ENCODE measurements at regions not wholly inside any gene's neighbourhood (a gene's known extent, or its start where the extent isn't known, plus 50 kb on each side); places are given as distances from the start of the nearest gene placed in this dataset.
"Not testable (repeated sequence)": the region's sequence is repeated elsewhere in the genome, so short reads cannot be mapped to it uniquely, and the experiment has no call there.

DNA sequence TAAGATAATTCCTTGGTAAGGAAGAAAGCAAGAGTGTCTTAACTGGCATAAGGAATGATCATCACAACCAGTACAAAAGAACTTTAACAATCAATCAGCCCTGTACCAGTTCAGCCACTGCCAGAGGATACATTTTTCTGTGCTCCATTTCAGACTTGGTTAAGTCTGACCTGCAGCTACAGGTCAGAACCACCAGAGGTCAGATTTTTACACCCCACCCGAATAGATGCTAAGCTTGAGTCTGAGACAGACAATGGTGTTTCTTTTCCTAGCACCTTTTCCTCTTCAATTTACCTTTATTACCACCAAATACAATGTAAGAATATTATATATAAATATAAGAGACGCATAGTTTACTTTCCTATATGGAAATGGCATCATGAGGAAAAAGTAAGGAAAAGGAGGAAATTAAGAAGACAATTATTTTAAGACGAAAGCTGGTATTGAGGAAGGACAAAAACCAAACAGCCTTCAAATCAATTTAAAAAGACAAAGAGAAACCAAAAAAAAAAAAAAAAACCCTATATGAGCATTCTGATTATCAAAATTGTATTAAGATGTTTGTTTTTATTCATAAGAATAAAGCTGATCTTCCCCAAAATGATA, 215.3 kb upstream of the TTC29 start:
- no peak for DNase-seq (ENCODE audit: low read depth in 2 of 2)

DNA sequence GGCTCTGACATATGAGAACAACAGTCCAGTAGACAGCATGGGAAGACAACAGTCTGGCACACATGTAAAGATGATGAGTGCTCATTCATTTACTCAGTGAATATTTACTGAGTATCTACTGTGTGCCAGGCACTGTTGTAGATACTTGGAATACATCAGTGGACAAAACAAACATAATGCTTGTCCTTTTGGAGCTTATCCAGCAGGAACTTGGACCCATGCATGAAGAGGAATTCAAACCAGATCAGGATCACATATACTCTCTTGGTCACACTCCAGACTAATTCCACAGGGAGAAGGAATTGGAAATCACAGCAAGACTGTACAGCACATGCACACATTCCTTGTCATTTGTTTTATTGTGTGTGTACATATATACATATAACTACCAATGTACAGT, 217.6 kb upstream of the TTC29 start:
- DNase-seq (ENCODE audit: low read depth in 2 of 2), result no peak

DNA sequence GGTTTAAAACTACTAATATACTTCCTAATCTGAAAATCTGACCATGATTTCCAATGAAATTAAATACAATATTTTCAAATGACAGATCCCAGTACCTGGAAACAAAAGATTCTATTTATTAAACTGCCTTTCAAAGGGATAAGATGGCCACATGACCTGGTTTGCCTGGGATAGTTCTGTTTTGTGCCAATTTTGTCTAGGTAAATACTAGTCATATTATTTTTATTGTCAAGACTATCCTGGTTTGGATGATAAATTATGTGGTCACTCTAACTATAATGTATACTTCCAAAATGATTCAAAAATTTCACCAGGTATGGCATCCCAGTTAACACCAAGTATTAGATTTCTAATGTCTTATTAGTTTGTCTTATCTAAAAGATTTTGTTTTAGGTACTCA, 222.5 kb upstream of the TTC29 start:
- DNase-seq (ENCODE audit: low read depth in 2 of 2), result not testable (repeated sequence)

DNA sequence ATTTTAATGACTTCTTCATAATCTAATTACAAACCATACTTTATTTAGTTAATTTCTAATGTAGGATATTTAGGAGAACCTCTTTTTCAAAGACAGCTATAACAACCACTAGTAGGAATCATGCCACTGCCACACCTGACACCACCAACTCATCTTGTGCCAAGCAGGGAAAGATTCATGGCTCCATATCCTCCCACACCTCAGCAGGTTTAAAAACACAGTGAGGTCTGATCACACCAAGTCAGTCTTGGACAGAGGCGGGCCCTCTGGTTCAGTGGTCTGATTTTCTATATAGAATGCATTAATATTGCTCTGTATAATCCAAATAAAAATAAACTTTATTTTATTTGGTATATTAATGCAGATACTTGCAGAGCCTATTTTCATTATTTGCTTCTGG, 227.7 kb upstream of the TTC29 start:
- DNase-seq (ENCODE audit: low read depth in 2 of 2), result no peak

DNA sequence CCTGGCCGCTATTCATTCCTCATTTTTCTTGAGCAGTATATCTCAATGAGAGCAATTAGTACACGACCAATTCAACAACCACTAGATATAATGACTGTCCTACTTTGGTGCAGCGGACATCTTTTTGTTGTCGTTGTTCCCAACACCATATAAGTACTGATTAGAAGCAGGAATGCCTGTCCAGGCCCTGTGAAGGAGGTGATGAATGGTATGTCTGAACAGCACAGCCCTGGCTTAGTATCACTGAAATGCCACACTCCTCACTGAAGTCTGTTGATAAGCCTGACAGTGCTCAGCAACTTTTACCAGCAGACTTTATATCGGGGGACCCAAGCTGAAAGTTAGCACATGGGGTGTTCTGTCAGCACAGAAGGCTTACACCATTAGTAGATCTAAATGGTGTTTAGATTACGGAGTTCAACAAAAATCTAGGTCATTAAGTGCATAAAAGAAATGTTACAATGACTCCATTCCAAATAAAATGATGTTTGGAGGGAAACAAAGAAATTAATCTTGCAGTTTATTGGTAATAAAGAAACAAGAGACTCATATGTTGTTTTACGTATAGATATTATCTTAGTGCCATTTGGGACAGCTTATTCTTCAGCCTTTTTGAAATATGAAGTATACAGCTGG, 228.3 kb upstream of the TTC29 start:
- no peak for DNase-seq (ENCODE audit: low read depth in 2 of 2)

DNA sequence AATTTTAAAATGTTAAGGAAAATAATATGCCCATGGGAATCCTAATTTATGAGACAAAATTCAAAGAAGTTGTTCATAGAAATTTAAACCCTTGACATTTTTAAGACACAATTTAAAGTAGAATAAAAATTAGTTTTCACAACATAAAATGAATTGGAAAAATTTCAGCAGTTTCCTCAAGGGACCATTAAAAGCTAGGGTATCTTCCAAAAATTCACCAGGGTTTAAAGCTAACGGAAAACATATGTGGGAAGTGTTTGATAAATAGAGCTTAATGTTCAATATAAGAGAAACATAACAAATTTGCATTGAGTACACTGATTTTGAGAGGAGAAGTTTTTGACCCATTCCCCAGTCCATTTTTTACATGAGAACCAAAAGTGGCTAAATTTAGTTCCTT, 228.9 kb upstream of the TTC29 start:
- no peak for DNase-seq (ENCODE audit: low read depth in 2 of 2)

DNA sequence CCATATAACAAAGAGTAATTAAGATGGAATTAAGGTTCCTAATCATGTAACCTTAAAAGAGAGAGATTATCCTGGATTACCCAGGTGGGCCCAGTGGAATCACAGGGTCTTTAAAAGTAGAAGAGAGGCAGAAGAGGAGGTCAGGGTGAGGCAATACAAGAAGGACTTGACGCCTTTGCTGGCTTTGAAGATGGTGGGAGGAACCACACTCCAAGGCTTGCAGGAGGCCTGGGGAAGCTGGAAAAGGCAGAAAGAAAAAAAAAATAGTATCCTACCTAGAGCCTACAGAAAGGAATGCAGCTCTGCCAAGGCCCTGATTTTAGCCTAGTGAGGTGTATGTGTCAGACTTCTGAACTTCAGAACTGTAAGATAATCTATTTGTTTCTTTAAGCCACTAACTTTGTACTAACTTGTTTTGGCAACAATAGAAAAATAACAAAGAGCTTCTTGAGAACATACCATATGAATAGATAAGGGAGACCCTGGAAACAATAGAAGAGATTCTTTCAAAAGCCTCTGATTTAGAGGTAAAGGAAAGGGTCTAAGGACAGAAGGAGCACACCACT, 229.9 kb upstream of the TTC29 start:
- no peak for DNase-seq (ENCODE audit: low read depth in 2 of 2)

DNA sequence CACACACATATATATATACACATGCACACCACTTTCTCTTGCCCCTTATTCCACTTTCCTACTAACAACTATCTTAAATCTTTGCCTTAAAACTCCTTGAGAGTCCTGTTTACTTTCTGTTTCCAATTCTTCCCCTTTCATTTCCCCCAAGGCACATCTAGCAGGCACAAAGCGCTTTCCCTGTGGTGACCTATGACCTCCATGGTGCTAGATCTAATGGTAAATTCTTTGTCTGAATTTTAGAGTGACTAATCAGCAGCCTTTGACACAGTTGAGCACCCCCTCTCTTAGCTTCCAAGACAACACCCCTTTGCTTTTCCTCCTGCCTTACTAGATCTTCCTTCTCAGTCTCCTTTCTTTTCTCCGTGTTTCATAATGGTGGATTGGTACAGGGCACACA, 236.4 kb upstream of the TTC29 start:
- DNase-seq (ENCODE audit: low read depth in 2 of 2), result no peak

DNA sequence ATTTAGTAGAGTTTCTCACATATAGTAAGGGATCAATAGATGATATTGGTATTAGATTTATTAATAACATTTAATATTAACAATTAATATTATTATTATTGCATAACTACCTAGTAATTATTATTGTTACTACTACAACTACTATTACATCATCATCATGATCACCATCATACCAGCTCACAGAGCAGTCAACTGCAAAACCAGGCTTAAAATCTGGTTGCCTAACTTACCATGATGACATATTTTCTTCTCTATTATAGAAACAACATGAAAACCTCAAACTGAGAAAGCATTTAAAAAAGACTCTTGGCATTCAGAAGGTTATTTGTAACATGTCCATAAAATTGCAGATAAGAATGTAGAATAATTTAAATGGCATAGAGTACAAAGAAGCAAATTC, 247.0 kb upstream of the TTC29 start:
- no peak for DNase-seq (ENCODE audit: low read depth in 2 of 2)

DNA sequence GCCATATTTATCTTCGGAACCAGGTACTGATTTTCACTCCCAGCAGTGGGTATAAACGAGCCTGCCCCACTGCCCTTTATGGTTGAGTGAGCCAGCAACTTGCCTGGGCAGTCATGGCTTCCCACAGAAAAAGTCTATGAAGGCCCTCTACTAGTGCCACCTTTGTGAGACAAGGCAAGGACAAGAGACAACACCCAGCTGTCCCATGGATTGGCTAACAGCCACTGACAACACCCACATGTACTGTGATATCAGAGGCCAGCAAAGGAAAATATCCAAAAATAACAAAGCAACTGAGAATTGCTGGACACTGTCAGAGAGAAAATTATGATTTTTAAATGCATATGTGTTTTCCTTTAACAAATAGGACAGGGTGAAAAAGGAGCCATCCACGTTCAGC, 248.4 kb upstream of the TTC29 start:
- no peak for DNase-seq (ENCODE audit: low read depth in 2 of 2)

DNA sequence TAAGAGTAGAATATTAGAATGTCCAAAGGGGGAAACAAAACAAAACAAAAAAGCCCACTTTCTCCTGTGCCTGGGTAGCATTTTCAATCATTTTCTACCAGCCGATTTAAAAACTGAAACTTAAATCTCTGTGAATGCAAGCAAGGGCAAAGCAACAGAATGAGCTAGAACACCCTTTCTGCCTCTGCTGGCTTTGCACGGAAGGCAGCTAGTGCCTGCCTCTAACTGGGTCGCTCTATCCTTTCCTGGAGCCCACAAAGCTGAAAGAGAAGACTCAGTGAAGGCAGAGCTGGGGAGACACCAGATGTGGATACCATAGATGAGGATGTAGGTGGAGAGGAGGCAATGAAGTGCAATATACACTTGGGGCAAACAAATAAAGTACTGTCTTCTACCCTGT, 248.9 kb upstream of the TTC29 start:
- DNase-seq (ENCODE audit: low read depth in 2 of 2), result no peak

DNA sequence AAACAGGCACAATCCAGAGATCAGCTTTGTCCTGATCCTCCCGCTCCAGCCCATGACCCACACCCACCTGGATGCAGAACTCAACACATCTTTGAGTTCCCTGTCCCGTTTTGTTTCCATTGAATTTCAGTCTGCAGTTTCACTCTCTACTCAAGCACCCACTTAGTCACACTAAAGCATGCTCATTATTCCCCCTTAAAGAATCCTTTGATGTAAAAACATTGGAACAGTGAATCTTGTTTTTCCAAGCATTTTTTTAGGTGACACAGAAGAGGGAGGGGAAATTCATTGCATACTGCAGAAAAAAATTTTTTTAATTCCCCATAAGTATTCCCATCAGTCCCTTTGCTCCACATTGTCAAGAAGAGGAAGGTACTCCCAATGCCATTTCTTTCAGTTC, 249.7 kb upstream of the TTC29 start:
- no peak for DNase-seq (ENCODE audit: low read depth in 2 of 2)

DNA sequence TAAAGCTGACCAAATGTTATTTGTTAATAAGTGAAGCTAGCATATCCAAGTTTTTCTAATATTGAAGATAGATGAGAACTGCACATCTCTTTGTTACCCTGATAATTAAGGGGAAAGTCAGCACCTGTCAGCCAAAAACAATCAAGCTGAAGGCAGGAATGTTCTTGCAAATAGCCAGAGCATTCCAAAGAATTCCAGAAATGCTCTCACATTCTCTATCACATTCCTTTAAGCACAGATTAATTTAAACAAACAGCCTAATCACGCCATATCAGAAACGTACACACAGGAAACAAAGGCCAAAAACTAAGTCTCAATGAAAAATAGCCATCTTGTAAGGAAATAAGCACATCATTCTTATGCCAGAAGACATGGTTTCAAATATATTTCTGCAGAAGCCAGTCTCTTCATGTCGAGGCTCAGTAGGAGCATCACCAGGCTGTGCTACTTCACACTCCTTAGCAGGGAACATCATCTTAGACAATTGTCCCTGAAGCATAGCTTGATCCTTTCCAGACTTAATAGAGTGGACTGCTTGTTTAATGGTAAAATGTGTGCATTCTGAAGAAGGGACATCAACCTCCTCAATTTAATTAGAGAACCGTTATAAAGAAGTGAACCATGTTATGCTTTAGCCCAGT, 252.9 kb upstream of the TTC29 start:
- DNase-seq (ENCODE audit: low read depth in 2 of 2), result no peak

DNA sequence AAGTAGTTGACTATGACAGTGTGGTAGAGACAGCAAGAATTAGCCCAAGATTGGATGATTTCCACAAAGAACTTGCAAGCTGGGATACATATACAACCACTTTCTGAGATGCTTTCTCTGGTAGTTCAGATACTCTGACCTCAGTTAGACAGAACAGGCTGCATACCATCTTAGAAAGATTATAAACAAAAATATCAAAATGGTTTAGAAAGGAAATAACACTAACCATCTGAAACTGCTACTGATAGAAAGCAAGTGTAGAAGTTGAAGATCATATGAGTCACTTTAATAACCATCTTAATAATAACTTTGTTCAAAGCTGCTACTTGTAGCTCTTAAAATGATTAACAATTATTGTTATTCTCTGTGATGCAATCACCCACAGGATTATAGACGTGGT, 255.4 kb upstream of the TTC29 start:
- no peak for DNase-seq (ENCODE audit: low read depth in 2 of 2)

DNA sequence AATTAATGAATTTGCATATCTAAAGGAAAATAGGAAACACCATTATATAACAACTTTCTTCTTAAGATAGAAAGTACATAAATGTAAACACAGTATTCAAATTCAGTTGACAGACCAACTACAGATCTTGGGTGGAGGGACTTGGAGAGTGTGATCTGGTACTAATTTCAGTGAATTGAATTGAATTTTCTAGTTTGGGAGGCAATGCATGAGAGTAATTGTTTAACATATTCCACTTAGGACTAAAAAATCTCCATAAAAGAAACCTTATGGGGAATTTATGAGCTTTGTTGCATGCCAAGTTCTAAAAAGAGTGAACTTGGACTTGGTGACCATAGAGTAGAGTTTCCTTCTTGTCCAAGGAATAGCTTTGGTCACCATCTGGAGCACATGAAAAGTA, 261.1 kb upstream of the TTC29 start:
- DNase-seq (ENCODE audit: low read depth in 2 of 2), result no peak

DNA sequence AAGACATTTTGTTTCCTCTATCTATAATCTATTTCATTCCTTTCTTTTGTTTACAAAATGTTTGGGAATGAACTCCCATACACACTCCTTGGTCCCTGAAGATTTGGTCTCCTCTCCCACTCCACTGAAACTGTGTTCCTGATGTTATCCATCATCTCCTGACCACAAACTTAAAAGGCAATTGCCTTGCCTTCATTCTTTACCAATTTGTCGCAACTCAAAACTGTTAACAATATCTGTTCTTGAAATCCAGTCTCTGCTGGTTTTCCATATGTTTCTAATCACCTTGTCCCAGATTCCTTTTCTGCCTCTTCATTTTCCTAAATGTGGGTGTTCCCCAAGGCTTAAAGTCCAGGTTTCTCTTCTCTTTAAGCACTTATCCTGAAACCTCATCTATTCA, 262.2 kb upstream of the TTC29 start:
- DNase-seq (ENCODE audit: low read depth in 2 of 2), result no peak

DNA sequence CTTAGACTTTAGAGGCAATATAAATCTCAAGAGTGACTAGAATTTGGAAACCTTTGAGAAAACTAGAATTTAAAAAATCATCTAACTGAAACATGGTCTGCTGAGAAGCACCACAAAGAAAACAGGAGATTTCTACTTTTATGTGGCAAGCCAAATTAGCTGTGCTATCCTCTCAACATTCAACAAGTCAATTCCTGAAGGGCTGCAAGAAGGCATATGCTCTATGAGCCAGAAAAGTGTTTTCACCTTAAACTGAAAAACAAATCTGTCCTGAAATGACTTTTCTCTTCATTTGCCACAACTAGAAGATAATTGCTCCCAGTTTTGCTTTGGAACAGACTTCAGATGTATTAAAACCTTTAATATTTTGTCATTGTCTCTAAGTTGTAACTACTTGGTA, 263.2 kb upstream of the EDNRA start:
- DNase-seq (ENCODE audit: low read depth in 2 of 2), result no peak

DNA sequence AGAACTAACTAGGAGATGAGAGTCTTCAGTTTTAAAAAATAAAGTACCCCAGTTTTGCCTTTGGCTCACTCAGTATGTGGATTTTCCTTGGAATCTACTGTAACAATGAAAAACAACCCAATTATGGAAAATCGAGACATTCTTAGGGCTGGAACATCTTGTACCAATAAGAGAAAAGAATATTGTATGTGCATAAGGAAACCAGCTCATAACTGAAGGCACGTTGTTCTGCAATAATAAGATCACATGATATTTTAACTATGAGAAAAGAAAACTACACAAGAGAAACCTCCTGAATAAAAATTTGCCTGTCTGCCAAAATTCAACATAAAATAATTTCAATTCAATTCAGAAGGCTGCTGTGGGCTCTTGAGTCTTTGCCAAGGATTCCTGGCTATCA, 261.8 kb upstream of the EDNRA start:
- no peak for DNase-seq (ENCODE audit: low read depth in 2 of 2)

DNA sequence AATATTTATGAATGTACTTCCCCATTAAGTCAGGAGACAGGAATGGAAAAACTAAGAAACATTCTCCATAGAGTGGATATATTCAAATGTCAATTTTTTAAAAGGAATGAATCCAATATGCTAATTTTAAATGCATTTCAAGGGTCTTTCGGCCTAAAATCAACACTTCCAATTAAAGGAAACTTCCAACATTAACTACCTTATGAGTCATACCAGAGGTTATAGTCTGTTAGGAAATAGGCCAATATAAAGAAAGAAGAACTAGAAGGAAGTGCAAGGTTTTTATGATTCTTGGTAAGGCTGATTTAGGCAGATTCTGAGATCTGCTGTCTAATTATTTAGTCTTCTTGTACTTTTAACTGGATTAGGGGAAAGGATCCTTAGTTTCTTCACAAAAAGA, 260.1 kb upstream of the EDNRA start:
- no peak for DNase-seq (ENCODE audit: low read depth in 2 of 2)

DNA sequence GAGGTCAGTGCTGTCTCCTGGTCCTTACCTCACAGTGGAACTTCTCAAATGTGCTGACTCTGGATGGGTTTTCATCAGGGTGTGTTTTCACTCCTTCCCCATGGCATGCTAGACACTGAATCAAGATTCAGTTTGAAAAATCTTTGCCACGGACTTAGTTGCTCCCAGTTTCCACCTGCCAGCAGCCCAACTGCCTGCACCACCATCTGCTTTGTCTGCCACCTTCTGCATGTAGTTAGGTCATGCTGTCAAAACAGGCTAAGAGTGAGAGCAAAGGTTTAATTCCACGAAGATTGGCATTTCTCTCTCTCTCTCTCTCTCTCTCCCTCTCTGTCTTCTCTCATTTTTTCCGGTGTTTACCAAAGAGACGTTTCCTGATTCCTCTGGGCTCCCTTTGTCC, 258.0 kb upstream of the EDNRA start:
- DNase-seq (ENCODE audit: low read depth in 2 of 2), result no peak

DNA sequence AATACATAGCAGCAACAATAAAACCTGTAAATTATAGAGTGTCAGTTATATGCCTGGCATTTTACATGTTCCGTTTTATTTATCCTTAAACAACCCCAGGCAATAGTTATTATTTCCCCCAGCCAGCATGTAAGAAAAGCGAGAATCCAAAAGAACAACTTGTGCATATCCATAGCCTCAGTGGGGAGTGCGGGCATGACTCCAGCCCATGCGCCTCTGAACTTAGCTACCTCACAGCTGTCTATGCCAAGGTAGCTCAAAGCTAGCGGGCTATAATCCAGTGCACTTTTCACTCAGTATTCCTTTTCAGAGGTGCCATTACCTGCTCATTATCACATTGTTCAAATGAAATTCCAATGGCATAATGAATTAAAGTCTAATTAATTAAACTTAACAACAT, 257.3 kb upstream of the EDNRA start:
- DNase-seq (ENCODE audit: low read depth in 2 of 2), result no peak

DNA sequence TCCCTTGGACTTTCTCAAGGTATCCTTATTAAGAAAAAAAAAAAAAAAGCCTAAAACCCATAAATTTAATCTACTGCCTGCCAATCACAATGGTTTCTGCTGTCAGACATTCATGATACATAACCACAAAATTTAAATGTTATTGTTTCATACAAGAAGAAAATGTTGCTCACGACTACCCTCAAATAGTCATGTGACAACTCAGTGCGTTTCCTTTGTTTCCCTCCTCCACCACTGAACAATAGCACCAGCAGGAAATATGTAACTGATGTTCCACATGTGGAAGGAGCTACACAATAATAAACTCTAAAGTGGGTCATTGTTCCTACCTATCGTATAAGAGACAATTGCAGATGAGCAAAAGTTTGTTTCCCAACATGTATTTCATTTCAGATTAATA, 244.1 kb upstream of the EDNRA start:
- no peak for DNase-seq (ENCODE audit: low read depth in 2 of 2)

DNA sequence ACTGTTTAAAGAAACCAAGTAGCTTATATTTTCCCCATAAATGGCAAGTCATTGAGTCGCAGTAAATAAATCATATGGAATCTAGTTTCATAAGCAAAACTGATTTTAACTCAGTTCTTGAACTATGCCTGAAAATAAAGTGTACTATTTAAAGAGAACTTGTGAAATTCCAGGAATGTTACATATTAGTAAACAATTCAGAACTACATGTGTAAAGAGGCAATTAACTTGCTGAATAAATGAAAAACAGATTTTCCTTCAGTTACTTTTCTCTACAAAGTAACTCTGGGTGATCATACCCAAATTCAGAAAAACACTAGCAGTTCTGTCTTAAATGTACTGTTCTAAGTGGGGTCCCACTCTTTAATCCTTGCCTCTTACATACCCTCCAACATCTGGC, 236.1 kb upstream of the EDNRA start:
- DNase-seq (ENCODE audit: low read depth in 2 of 2), result no peak
